Gastroesophageal sphincter (tissue), 3 donors: ENCODE measurements at regions not wholly inside any gene's neighbourhood (a gene's known extent, or its start where the extent isn't known, plus 50 kb on each side); places are given as distances from the start of the nearest gene placed in this dataset.

Experiments
- CTCF ChIP-seq, 4 experiments: fragments of 200-600 bp in 2 of 4; fragments of 450-650 bp in 2 of 4; sonication (generic) in 1 of 4; IDR thresholded peaks; one replicate each; pipeline ENCODE4 v1.5.1; 2017 to 2019; ENCODE audit warnings: antibody characterized with exemption in 4 of 4, mild to moderate bottlenecking in 2 of 4, moderate library complexity in 2 of 4
- EP300 ChIP-seq: sonication (generic); formaldehyde crosslinking; IDR thresholded peaks from one replicate; pipeline ENCODE4 v1.6.1; 2017; ENCODE audit warnings: antibody characterized with exemption, mild to moderate bottlenecking
- POLR2A ChIP-seq, 2 donors: fragments of 450-650 bp; IDR thresholded peaks; one replicate each; pipeline ENCODE4 v1.6.1; 2017; ENCODE audit warnings: antibody characterized with exemption in 2 of 2, mild to moderate bottlenecking in 2 of 2, moderate library complexity in 1 of 2
- POLR2AphosphoS5 ChIP-seq: sonication (generic); formaldehyde crosslinking; IDR thresholded peaks from one replicate; pipeline ENCODE4 v1.6.1; 2017; ENCODE audit warnings: antibody characterized with exemption

- TF ChIP-seq CTCF (IDR thresholded peaks at IDR 0.05) (no peak), POLR2A (IDR thresholded peaks at IDR 0.05) (no peak), EP300 (no peak), POLR2AphosphoS5 (no peak)
These were observed 748.0 kb upstream of the CTNND2 start for GRCh38 chr5:12652201-12652600.
